ENCODE measurements at regions not wholly inside any gene's neighbourhood (a gene's known extent, or its start where the extent isn't known, plus 50 kb on each side); places are given as distances from the start of the nearest gene placed in this dataset.
A peak's percentile ranks its signal among the peaks of the same experiment; 100 is the strongest.
"Not testable (repeated sequence)": the region's sequence is repeated elsewhere in the genome, so short reads cannot be mapped to it uniquely, and the experiment has no call there.

GRCh38 chr4:110359076-110359475 lies 116.9 kb upstream of the ENPEP start:
- no peak for DNase-seq

GRCh38 chr4:110357521-110357920 lies 118.4 kb upstream of the ENPEP start:
- peak; percentile 1 for DNase-seq

GRCh38 chr4:110354460-110354859 lies 121.5 kb upstream of the ENPEP start:
- no peak for DNase-seq

GRCh38 chr4:110352670-110353442 lies 123.1 kb upstream of the ENPEP start:
- peak; percentile 15 for DNase-seq

- no peak for DNase-seq
Measured at GRCh38 chr4:110348711-110349383, 127.1 kb upstream of the ENPEP start.

- DNase-seq = peak; percentile 11
Measured at GRCh38 chr4:110347805-110348204, 128.2 kb upstream of the ENPEP start.

- DNase-seq = no peak
Measured at GRCh38 chr4:110344165-110344564, 131.8 kb upstream of the ENPEP start.

GRCh38 chr4:110343534-110343933 lies 132.4 kb upstream of the ENPEP start:
- DNase-seq = no peak

- not testable (repeated sequence) for DNase-seq
Measured at GRCh38 chr4:110341118-110341517, 134.8 kb upstream of the ENPEP start.

GRCh38 chr4:110335399-110335798 lies 137.0 kb upstream of the ELOVL6 start:
- DNase-seq = no peak

GRCh38 chr4:110332483-110332882 lies 134.1 kb upstream of the ELOVL6 start:
- no peak for DNase-seq

- DNase-seq = not testable (repeated sequence)
Measured at GRCh38 chr4:110326426-110326825, 128.0 kb upstream of the ELOVL6 start.

- DNase-seq = peak; percentile 93
Measured at GRCh38 chr4:110310795-110311194, 112.4 kb upstream of the ELOVL6 start.

- no peak for DNase-seq
Measured at GRCh38 chr4:110309675-110310074, 111.3 kb upstream of the ELOVL6 start.

- no peak for DNase-seq
Measured at GRCh38 chr4:110306303-110306702, 107.9 kb upstream of the ELOVL6 start.

- DNase-seq = no peak
Measured at GRCh38 chr4:110305455-110305854, 107.0 kb upstream of the ELOVL6 start.

GRCh38 chr4:110296892-110297291 lies 98.5 kb upstream of the ELOVL6 start:
- no peak for DNase-seq

- no peak for DNase-seq
Measured at GRCh38 chr4:110294165-110294564, 95.8 kb upstream of the ELOVL6 start.

- no peak for DNase-seq
Measured at GRCh38 chr4:110292994-110293744, 94.8 kb upstream of the ELOVL6 start.

- no peak for DNase-seq
Measured at GRCh38 chr4:110290511-110290910, 92.1 kb upstream of the ELOVL6 start.

GRCh38 chr4:110289601-110290100 lies 91.2 kb upstream of the ELOVL6 start:
- DNase-seq = no peak

- peak; percentile 77 for DNase-seq
Measured at GRCh38 chr4:110287130-110287529, 88.7 kb upstream of the ELOVL6 start.

GRCh38 chr4:110278127-110278526 lies 79.7 kb upstream of the ELOVL6 start:
- DNase-seq = no peak

GRCh38 chr4:110275871-110276270 lies 77.5 kb upstream of the ELOVL6 start:
- no peak for DNase-seq

Measured in MV-4-11 (cell line).